Tibial nerve (tissue), 4 donors: ENCODE measurements at regions not wholly inside any gene's neighbourhood (a gene's known extent, or its start where the extent isn't known, plus 50 kb on each side); places are given as distances from the start of the nearest gene placed in this dataset.
"Not testable (repeated sequence)": the region's sequence is repeated elsewhere in the genome, so short reads cannot be mapped to it uniquely, and the experiment has no call there.

Source experiments
- DNase-seq, 2 donors: peaks; one replicate each; pipeline ENCODE4 v3.0.0-alpha.2; 2019; ENCODE audit warnings: low spot score in 2 of 2
- H3K27ac ChIP-seq, 4 donors: fragments of 200-600 bp; sonication (generic) in 3 of 4; one replicate each; pipeline ENCODE4 v1.5.1; 2017 to 2019; ENCODE audit warnings: mild to moderate bottlenecking in 1 of 4
- H3K27me3 ChIP-seq, 2 donors: fragments of 200-600 bp; sonication (generic) in 1 of 2; one replicate each; pipeline versions ENCODE4 v1.5.1 to v1.6.0; 2017 to 2019
- H3K36me3 ChIP-seq, 3 donors: fragments of 200-600 bp; sonication (generic); one replicate each; pipeline ENCODE4 v1.5.1; 2018 to 2019
- H3K4me1 ChIP-seq, 4 donors: fragments of 200-600 bp; sonication (generic) in 3 of 4; one replicate each; pipeline ENCODE4 v1.5.1; 2017 to 2019
- H3K4me3 ChIP-seq, 4 donors: fragments of 200-600 bp; sonication (generic) in 3 of 4; one replicate each; pipeline ENCODE4 v1.5.1; 2017 to 2019; ENCODE audit warnings: mild to moderate bottlenecking in 1 of 4, moderate library complexity in 1 of 4
- H3K9me3 ChIP-seq, 4 donors: fragments of 200-600 bp; sonication (generic) in 3 of 4; one replicate each; pipeline ENCODE4 v1.5.1; 2017 to 2019
- CTCF ChIP-seq, 5 experiments: fragments of 200-600 bp in 3 of 5; fragments of 450-650 bp in 2 of 5; sonication (generic) in 3 of 5; IDR thresholded peaks; one replicate each; pipeline ENCODE4 v1.5.1; 2016 to 2019; ENCODE audit warnings: antibody characterized with exemption in 5 of 5, mild to moderate bottlenecking in 3 of 5, moderate library complexity in 2 of 5
- EP300 ChIP-seq, 2 donors: sonication (generic); formaldehyde crosslinking; IDR thresholded peaks; one replicate each; pipeline ENCODE4 v1.6.1; 2017; ENCODE audit warnings: antibody characterized with exemption in 2 of 2, mild to moderate bottlenecking in 1 of 2
- POLR2A ChIP-seq, 2 donors: fragments of 450-650 bp; IDR thresholded peaks; one replicate each; pipeline ENCODE4 v1.6.1; 2017; ENCODE audit warnings: antibody characterized with exemption in 2 of 2, mild to moderate bottlenecking in 2 of 2, moderate library complexity in 2 of 2
- WGBS, 2 donors: methylation state at CpG; one replicate each; pipeline ENCODE4 v1.1.5; 2018; 5-methylcytosine and 5-hydroxymethylcytosine counted together

GRCh38 chr7:12827920-12828319 is 140.5 kb downstream of the ARL4A start:
- TF ChIP-seq EP300 (IDR thresholded peaks at IDR 0.05) (no peak), POLR2A (IDR thresholded peaks at IDR 0.05) (no peak), CTCF (IDR thresholded peaks at IDR 0.05) (no peak)
- no peaks in the 10 kb centered on the region for H3K36me3 ChIP-seq
- no peaks in the 10 kb centered on the region for H3K27me3 ChIP-seq
- H3K9me3 ChIP-seq, result no peaks in the 10 kb centered on the region
- H3K4me1 ChIP-seq, result no peaks in the 10 kb centered on the region
- H3K4me3 ChIP-seq, result no peak overlapping the region
- DNase-seq, result no peak
- H3K27ac ChIP-seq, result no peak overlapping the region
- WGBS, 2 donors, result 78 to 80% methylated on average over 3 of the region's 3 CpGs

- 62 to 63% methylated on average over 3 of the region's 3 CpGs for WGBS, 2 donors
- Histone ChIP-seq H3K4me1 (no peaks in the 10 kb centered on the region), H3K9me3 (peaks cover 0 to 6% (median 1%) of the 10 kb centered on the region in 4 donors), H3K27me3 (no peaks in the 10 kb centered on the region), H3K27ac (no peak overlapping the region), H3K4me3 (no peak overlapping the region), H3K36me3 (no peaks in the 10 kb centered on the region)
- no peak for DNase-seq
- TF ChIP-seq CTCF (IDR thresholded peaks at IDR 0.05), result no peak
- no peak for TF ChIP-seq EP300 (IDR thresholded peaks at IDR 0.05)
- no peak for TF ChIP-seq POLR2A (IDR thresholded peaks at IDR 0.05)
Measured at GRCh38 chr7:12831024-12831423, 143.6 kb downstream of the ARL4A start.

- no peak for DNase-seq
- Histone ChIP-seq H3K27ac (no peak overlapping the region), H3K36me3 (no peaks in the 10 kb centered on the region), H3K9me3 (peaks cover 0 to 6% (median 1%) of the 10 kb centered on the region in 4 donors), H3K27me3 (no peaks in the 10 kb centered on the region), H3K4me3 (no peak overlapping the region), H3K4me1 (no peaks in the 10 kb centered on the region)
- 92 to 96% methylated on average over 2 of the region's 2 CpGs for WGBS, 2 donors
- TF ChIP-seq POLR2A (IDR thresholded peaks at IDR 0.05) (no peak), CTCF (IDR thresholded peaks at IDR 0.05) (no peak), EP300 (IDR thresholded peaks at IDR 0.05) (no peak)
Measured at GRCh38 chr7:12833829-12834228, 146.4 kb downstream of the ARL4A start.

GRCh38 chr7:12834782-12835181 is 147.3 kb downstream of the ARL4A start:
- no peak for DNase-seq
- 97 to 100% methylated on average over 1 of the region's 1 CpG for WGBS, 2 donors
- no peaks in the 10 kb centered on the region for H3K27me3 ChIP-seq
- no peak overlapping the region for H3K27ac ChIP-seq
- H3K9me3 ChIP-seq, result peaks cover 0 to 6% (median 1%) of the 10 kb centered on the region in 4 donors
- H3K36me3 ChIP-seq, result no peaks in the 10 kb centered on the region
- H3K4me3 ChIP-seq, result no peak overlapping the region
- no peaks in the 10 kb centered on the region for H3K4me1 ChIP-seq
- TF ChIP-seq POLR2A (IDR thresholded peaks at IDR 0.05) (no peak), EP300 (IDR thresholded peaks at IDR 0.05) (no peak), CTCF (IDR thresholded peaks at IDR 0.05) (no peak)

- 69 to 76% methylated on average over 11 of the region's 11 CpGs for WGBS, 2 donors
- TF ChIP-seq POLR2A (IDR thresholded peaks at IDR 0.05) (no peak), EP300 (IDR thresholded peaks at IDR 0.05) (no peak), CTCF (IDR thresholded peaks at IDR 0.05) (no peak)
- no peaks in the 10 kb centered on the region for H3K4me1 ChIP-seq
- H3K27me3 ChIP-seq, result no peaks in the 10 kb centered on the region
- H3K9me3 ChIP-seq, result peaks cover 0 to 17% (median 1%) of the 10 kb centered on the region in 4 donors
- no peak overlapping the region for H3K4me3 ChIP-seq
- no peaks in the 10 kb centered on the region for H3K36me3 ChIP-seq
- DNase-seq, result no peak
- H3K27ac ChIP-seq, result no peak overlapping the region
Measured at GRCh38 chr7:12839508-12840153, 152.2 kb downstream of the ARL4A start.

GRCh38 chr7:12844732-12845131 is 157.3 kb downstream of the ARL4A start:
- not testable (repeated sequence) for DNase-seq

More at GRCh38 chr7:12844732-12845131, 157.3 kb downstream of the ARL4A start:
- not testable (repeated sequence) for H3K27me3 ChIP-seq, H3K4me3 ChIP-seq, H3K27ac ChIP-seq, H3K4me1 ChIP-seq, H3K36me3 ChIP-seq
- peaks cover 0 to 54% (median 4%) of the 10 kb centered on the region in 4 donors for H3K9me3 ChIP-seq
